CD4-positive, alpha-beta T cell treated with Interleukin-6 for 4 hours (primary cell): ENCODE measurements at regions not wholly inside any gene's neighbourhood (a gene's known extent, or its start where the extent isn't known, plus 50 kb on each side); places are given as distances from the start of the nearest gene placed in this dataset.
"Not testable (repeated sequence)": the region's sequence is repeated elsewhere in the genome, so short reads cannot be mapped to it uniquely, and the experiment has no call there.

ENCODE experiments used
- DNase-seq: peaks from one replicate; pipeline ENCODE4 v3.0.0-alpha.2; 2020; ENCODE audit warnings: mixed read lengths

GRCh38 chr5:162811071-162811470 is 626.3 kb upstream of the CCNG1 start:
- no peak for DNase-seq

- no peak for DNase-seq
Measured at GRCh38 chr5:162816816-162817215, 620.6 kb upstream of the CCNG1 start.

- no peak for DNase-seq
Measured at GRCh38 chr5:162817364-162817763, 620.0 kb upstream of the CCNG1 start.

GRCh38 chr5:162821664-162822063 is 615.7 kb upstream of the CCNG1 start:
- DNase-seq: not testable (repeated sequence)

- no peak for DNase-seq
Measured at GRCh38 chr5:162824360-162824759, 613.0 kb upstream of the CCNG1 start.

GRCh38 chr5:162837155-162837554 is 600.2 kb upstream of the CCNG1 start:
- DNase-seq: no peak

- DNase-seq: no peak
Measured at GRCh38 chr5:162842727-162843126, 594.7 kb upstream of the CCNG1 start.

GRCh38 chr5:162852134-162852533 is 585.3 kb upstream of the CCNG1 start:
- DNase-seq: no peak

- DNase-seq: no peak
Measured at GRCh38 chr5:162858770-162859169, 578.6 kb upstream of the CCNG1 start.

- DNase-seq: no peak
Measured at GRCh38 chr5:162870966-162871365, 566.4 kb upstream of the CCNG1 start.

GRCh38 chr5:162882629-162883028 is 554.8 kb upstream of the CCNG1 start:
- DNase-seq: no peak

- DNase-seq: no peak
Measured at GRCh38 chr5:162886717-162887116, 550.7 kb upstream of the CCNG1 start.

- no peak for DNase-seq
Measured at GRCh38 chr5:162888268-162888667, 549.1 kb upstream of the CCNG1 start.

GRCh38 chr5:162911873-162912272 is 525.5 kb upstream of the CCNG1 start:
- DNase-seq: no peak

- DNase-seq: no peak
Measured at GRCh38 chr5:162916368-162916767, 521.0 kb upstream of the CCNG1 start.

GRCh38 chr5:162929104-162929503 is 508.3 kb upstream of the CCNG1 start:
- DNase-seq: no peak

GRCh38 chr5:162931501-162931900 is 505.9 kb upstream of the CCNG1 start:
- DNase-seq: no peak

- DNase-seq: no peak
Measured at GRCh38 chr5:162939991-162940390, 497.4 kb upstream of the CCNG1 start.

GRCh38 chr5:162948677-162949076 is 488.7 kb upstream of the CCNG1 start:
- DNase-seq: no peak

GRCh38 chr5:162956570-162956969 is 480.8 kb upstream of the CCNG1 start:
- no peak for DNase-seq

GRCh38 chr5:162964144-162964543 is 473.3 kb upstream of the CCNG1 start:
- DNase-seq: not testable (repeated sequence)

GRCh38 chr5:162990063-162990462 is 447.3 kb upstream of the CCNG1 start:
- no peak for DNase-seq

GRCh38 chr5:162990856-162991497 is 446.4 kb upstream of the CCNG1 start:
- DNase-seq: no peak

GRCh38 chr5:162995568-162995967 is 441.8 kb upstream of the CCNG1 start:
- no peak for DNase-seq

- no peak for DNase-seq
Measured at GRCh38 chr5:162996053-162996452, 441.3 kb upstream of the CCNG1 start.
